Thoracic aorta (tissue), 2 donors: ENCODE measurements at regions not wholly inside any gene's neighbourhood (a gene's known extent, or its start where the extent isn't known, plus 50 kb on each side); places are given as distances from the start of the nearest gene placed in this dataset.

Experiments
- ATAC-seq: fragments of 150-250 bp; one replicate; pipeline ENCODE4 v1.8.0; 2017; ENCODE audit warnings: low read depth; ENCODE audit not compliant: insufficient number of reproducible peaks, low FRiP score
- DNase-seq: peaks from one replicate; pipeline ENCODE4 v3.0.0-alpha.2; 2020; ENCODE audit warnings: low spot score
- H3K27ac ChIP-seq, 2 donors: fragments of 200-600 bp; sonication (generic); 1 replicate in 1 of 2; 2 replicates in 1 of 2; pipeline ENCODE4 v1.5.1; 2016; ENCODE audit warnings: mild to moderate bottlenecking in 2 of 2, moderate library complexity in 2 of 2
- H3K27me3 ChIP-seq: fragments of 200-600 bp; sonication (generic); replicated peaks from 2 replicates; pipeline ENCODE4 v1.6.0; 2016; ENCODE audit warnings: mild to moderate bottlenecking; ENCODE audit not compliant: insufficient read depth
- H3K36me3 ChIP-seq: fragments of 200-600 bp; sonication (generic); one replicate; pipeline ENCODE4 v1.5.1; 2016
- H3K4me1 ChIP-seq, 2 donors: fragments of 200-600 bp; sonication (generic); 1 replicate in 1 of 2; 2 replicates in 1 of 2; pipeline versions ENCODE4 v1.5.1 to v1.6.0; 2016; ENCODE audit warnings: low read depth in 2 of 2, mild to moderate bottlenecking in 1 of 2; ENCODE audit not compliant: control insufficient read depth in 1 of 2
- H3K4me3 ChIP-seq: fragments of 200-600 bp; sonication (generic); 2 replicates; pipeline ENCODE4 v1.5.1; 2016; ENCODE audit warnings: mild to moderate bottlenecking
- H3K9me3 ChIP-seq: fragments of 200-600 bp; sonication (generic); 2 replicates; pipeline ENCODE4 v1.5.1; 2016
- TF ChIP-seq, protein P1 (sequence below): fragments of 200-600 bp; sonication (generic); IDR thresholded peaks from one replicate; pipeline ENCODE4 v1.5.1; 2019; ENCODE audit warnings: antibody characterized with exemption

- Histone ChIP-seq H3K36me3 (no peaks in the 10 kb centered on the region), H3K27me3 (no peaks in the 10 kb centered on the region), H3K4me3 (no peak overlapping the region), H3K4me1 (no peaks in the 10 kb centered on the region), H3K27ac (no peak overlapping the region), H3K9me3 (no peaks in the 10 kb centered on the region)
- DNase-seq (no peak), ATAC-seq (no peak)
- TF ChIP-seq, protein P1, sequence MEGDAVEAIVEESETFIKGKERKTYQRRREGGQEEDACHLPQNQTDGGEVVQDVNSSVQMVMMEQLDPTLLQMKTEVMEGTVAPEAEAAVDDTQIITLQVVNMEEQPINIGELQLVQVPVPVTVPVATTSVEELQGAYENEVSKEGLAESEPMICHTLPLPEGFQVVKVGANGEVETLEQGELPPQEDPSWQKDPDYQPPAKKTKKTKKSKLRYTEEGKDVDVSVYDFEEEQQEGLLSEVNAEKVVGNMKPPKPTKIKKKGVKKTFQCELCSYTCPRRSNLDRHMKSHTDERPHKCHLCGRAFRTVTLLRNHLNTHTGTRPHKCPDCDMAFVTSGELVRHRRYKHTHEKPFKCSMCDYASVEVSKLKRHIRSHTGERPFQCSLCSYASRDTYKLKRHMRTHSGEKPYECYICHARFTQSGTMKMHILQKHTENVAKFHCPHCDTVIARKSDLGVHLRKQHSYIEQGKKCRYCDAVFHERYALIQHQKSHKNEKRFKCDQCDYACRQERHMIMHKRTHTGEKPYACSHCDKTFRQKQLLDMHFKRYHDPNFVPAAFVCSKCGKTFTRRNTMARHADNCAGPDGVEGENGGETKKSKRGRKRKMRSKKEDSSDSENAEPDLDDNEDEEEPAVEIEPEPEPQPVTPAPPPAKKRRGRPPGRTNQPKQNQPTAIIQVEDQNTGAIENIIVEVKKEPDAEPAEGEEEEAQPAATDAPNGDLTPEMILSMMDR: no peak
Measured at GRCh38 chr12:113546916-113547863, 75.5 kb upstream of the LHX5 start.

GRCh38 chr12:113537751-113538087 is 66.0 kb upstream of the LHX5 start:
- H3K27me3 ChIP-seq: no peaks in the 10 kb centered on the region
- TF ChIP-seq, protein P1: no peak

DNA sequence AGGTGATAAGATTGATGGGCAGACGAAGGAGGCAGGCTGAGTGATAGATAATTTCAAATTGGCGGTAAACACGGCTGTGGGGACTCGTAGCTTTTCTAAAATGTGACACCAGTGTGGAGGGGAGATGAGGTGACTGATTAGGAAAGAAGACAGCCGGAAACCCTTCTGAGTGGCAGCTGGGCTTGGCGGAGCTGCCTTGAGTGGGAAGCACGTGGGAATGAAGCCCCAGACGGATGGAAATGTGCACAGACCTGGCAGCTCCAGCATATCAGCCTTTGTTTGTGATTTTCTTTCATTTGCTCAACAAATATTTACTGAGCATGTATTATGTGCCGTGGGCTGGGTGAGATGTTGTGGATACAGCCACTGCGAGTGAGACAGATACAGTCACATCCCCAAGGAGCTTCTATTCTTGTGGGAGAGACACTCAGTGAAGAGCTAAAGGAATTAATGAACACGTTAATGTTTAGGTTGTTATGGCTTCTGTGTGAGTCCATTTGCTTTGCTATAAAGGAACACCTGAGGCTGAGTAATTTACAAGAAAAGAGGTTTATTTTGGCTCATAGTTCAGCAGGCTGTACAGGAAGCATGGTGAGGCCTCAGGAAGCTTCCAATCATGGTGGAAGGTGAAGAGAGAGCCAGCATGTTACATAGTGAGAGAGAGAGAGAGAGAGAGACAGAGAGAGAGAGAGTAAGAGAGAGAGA is 65.5 kb upstream of the LHX5 start:
- no peaks in the 10 kb centered on the region for H3K27me3 ChIP-seq
- H3K36me3 ChIP-seq: no peaks in the 10 kb centered on the region
- DNase-seq (no peak), ATAC-seq (no peak)
- TF ChIP-seq, protein P1: no peak
- H3K4me3 ChIP-seq: no peak overlapping the region
- H3K27ac ChIP-seq: no peak overlapping the region
- H3K9me3 ChIP-seq: no peaks in the 10 kb centered on the region
- no peaks in the 10 kb centered on the region for H3K4me1 ChIP-seq

More at GRCh38 chr12:113537751-113538087, 66.0 kb upstream of the LHX5 start:
- Histone ChIP-seq H3K36me3 (no peaks in the 10 kb centered on the region), H3K4me3 (no peak overlapping the region), H3K27ac (no peak overlapping the region), H3K9me3 (no peaks in the 10 kb centered on the region), H3K4me1 (no peaks in the 10 kb centered on the region)
- ATAC-seq: no peak
- DNase-seq: no peak

- Histone ChIP-seq H3K27me3 (no peaks in the 10 kb centered on the region), H3K36me3 (no peaks in the 10 kb centered on the region), H3K4me3 (no peak overlapping the region), H3K4me1 (no peaks in the 10 kb centered on the region), H3K27ac (no peak overlapping the region), H3K9me3 (no peaks in the 10 kb centered on the region)
- TF ChIP-seq, protein P1: no peak
- no peak for ATAC-seq
- no peak for DNase-seq
Measured at GRCh38 chr12:113535100-113535499, 63.4 kb upstream of the LHX5 start.

DNA sequence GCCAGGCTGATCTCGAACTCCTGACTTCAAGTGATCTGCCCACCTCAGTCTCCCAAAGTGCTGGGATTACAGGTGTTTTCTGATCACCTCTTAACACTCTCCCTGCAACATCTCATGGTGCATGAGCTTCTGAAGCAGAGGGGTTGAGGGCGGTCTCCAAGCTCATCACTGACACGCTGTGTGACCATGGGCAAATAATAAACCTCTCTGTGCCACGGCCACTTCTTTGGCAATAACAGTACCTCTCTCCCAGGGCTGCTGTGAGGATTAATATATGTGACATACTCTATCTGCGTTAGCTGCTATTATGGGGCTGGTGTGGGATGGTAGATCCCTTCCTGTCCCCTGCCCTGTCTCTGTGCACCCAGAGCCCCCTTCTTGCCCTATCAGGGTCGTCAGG is 62.9 kb upstream of the LHX5 start:
- H3K4me3 ChIP-seq: no peak overlapping the region
- TF ChIP-seq, protein P1: no peak
- H3K36me3 ChIP-seq: no peaks in the 10 kb centered on the region
- H3K27ac ChIP-seq: no peak overlapping the region
- DNase-seq (no peak), ATAC-seq (no peak)
- no peaks in the 10 kb centered on the region for H3K27me3 ChIP-seq
- no peaks in the 10 kb centered on the region for H3K4me1 ChIP-seq
- H3K9me3 ChIP-seq: no peaks in the 10 kb centered on the region
